ENCODE measurements at regions not wholly inside any gene's neighbourhood (a gene's known extent, or its start where the extent isn't known, plus 50 kb on each side); places are given as distances from the start of the nearest gene placed in this dataset.

GRCh38 chr1:58108783-58109182 lies 437.7 kb downstream of the OMA1 start:
- intact Hi-C loops (cut with DNase I), result no loop called here
- no peak for TF ChIP-seq POLR2A (IDR thresholded peaks at IDR 0.05)
- TF ChIP-seq CTCF (IDR thresholded peaks at IDR 0.05), result no peak
- ATAC-seq (no peak), DNase-seq (no peak)
- Histone ChIP-seq H3K36me3 (no peaks in the 10 kb centered on the region), H3K27me3 (no peaks in the 10 kb centered on the region), H3K4me1 (no peaks in the 10 kb centered on the region), H3K9me3 (no peaks in the 10 kb centered on the region), H3K4me3 (no peak overlapping the region), H3K27ac (no peak overlapping the region)
- WGBS, 4 donors, result 78 to 90% (median 86%) methylated on average over 2 of the region's 2 CpGs

GRCh38 chr1:58107943-58108342 lies 438.6 kb downstream of the OMA1 start:
- intact Hi-C loops (cut with DNase I), result no loop called here
- WGBS, 4 donors, result 90 to 96% (median 92%) methylated on average over 1 of the region's 1 CpG

GRCh38 chr1:58104960-58105359 lies 441.6 kb downstream of the OMA1 start:
- Histone ChIP-seq H3K4me3 (no peak overlapping the region), H3K36me3 (no peaks in the 10 kb centered on the region), H3K9me3 (no peaks in the 10 kb centered on the region), H3K27me3 (no peaks in the 10 kb centered on the region), H3K4me1 (no peaks in the 10 kb centered on the region), H3K27ac (no peak overlapping the region)
- TF ChIP-seq CTCF (IDR thresholded peaks at IDR 0.05) (no peak), POLR2A (IDR thresholded peaks at IDR 0.05) (no peak)
- no peak for ATAC-seq
- DNase-seq, result no peak
- intact Hi-C loops (cut with DNase I), result no loop called here
- 71 to 82% (median 78%) methylated on average over 4 of the region's 4 CpGs for WGBS, 4 donors

More at GRCh38 chr1:58107943-58108342, 438.6 kb downstream of the OMA1 start:
- Histone ChIP-seq H3K27me3 (no peaks in the 10 kb centered on the region), H3K27ac (no peak overlapping the region), H3K36me3 (no peaks in the 10 kb centered on the region), H3K4me3 (no peak overlapping the region), H3K9me3 (no peaks in the 10 kb centered on the region), H3K4me1 (no peaks in the 10 kb centered on the region)
- DNase-seq, result no peak
- TF ChIP-seq CTCF (IDR thresholded peaks at IDR 0.05) (no peak), POLR2A (IDR thresholded peaks at IDR 0.05) (no peak)
- ATAC-seq, result no peak

- DNase-seq (no peak), ATAC-seq (no peak)
- no peak overlapping the region for H3K4me3 ChIP-seq
- no peaks in the 10 kb centered on the region for H3K36me3 ChIP-seq
- WGBS, 4 donors, result 79 to 97% (median 90%) methylated on average over 2 of the region's 2 CpGs
- intact Hi-C loops (cut with DNase I), result loop anchor here in 1 of 10 donors (2.0 kb wide), 1 partner anchor 20 kb away; no protein-coding TSS in a partner anchor
- H3K4me1 ChIP-seq, result no peaks in the 10 kb centered on the region
- no peaks in the 10 kb centered on the region for H3K9me3 ChIP-seq
- no peak for TF ChIP-seq CTCF (IDR thresholded peaks at IDR 0.05)
- no peak for TF ChIP-seq POLR2A (IDR thresholded peaks at IDR 0.05)
- H3K27me3 ChIP-seq, result no peaks in the 10 kb centered on the region
- H3K27ac ChIP-seq, result no peak overlapping the region
These were observed 449.8 kb downstream of the OMA1 start for GRCh38 chr1:58096714-58097113.
